DMS79 treated with DMSO at 0.1 percent for 48 hours (cell line): ENCODE measurements at regions not wholly inside any gene's neighbourhood (a gene's known extent, or its start where the extent isn't known, plus 50 kb on each side); places are given as distances from the start of the nearest gene placed in this dataset.
"Not testable (repeated sequence)": the region's sequence is repeated elsewhere in the genome, so short reads cannot be mapped to it uniquely, and the experiment has no call there.

Source experiments
- DNase-seq: peaks from one replicate; lab custom pipeline; 2025; lab: John Stamatoyannopoulos, UW

DNA sequence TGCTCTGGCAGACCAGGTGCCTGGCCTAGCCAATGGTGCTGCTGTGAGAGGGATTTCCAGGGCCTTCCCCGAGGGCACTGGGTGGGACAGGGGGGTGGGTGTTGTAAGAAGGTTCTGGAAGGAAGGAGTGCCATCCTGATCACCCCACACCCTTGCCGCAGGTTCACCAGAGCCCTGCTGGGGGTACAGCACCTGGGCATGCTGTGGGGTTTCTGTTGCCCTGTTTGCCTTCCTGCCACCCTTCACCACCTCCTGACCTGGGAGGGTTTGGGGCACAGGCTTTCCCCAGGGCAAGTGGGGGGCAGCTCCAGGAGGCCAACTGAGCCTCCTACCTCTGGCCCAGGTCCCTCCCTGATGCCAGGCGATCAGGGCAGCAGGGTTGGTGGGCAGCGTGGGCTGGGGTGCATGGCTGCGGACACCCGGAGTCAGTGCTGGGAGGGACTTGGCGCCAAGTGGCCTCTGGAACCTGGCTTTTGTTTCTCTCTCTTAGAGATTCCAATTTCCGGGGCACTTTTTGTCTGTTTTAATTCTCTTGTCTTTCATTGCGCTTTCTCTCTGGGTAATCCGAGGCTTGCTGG lies 318.8 kb downstream of the PTPRU start:
- DNase-seq, result no peak

GRCh38 chr1:29554208-29554778 lies 318.0 kb downstream of the PTPRU start:
- DNase-seq, result no peak

DNA sequence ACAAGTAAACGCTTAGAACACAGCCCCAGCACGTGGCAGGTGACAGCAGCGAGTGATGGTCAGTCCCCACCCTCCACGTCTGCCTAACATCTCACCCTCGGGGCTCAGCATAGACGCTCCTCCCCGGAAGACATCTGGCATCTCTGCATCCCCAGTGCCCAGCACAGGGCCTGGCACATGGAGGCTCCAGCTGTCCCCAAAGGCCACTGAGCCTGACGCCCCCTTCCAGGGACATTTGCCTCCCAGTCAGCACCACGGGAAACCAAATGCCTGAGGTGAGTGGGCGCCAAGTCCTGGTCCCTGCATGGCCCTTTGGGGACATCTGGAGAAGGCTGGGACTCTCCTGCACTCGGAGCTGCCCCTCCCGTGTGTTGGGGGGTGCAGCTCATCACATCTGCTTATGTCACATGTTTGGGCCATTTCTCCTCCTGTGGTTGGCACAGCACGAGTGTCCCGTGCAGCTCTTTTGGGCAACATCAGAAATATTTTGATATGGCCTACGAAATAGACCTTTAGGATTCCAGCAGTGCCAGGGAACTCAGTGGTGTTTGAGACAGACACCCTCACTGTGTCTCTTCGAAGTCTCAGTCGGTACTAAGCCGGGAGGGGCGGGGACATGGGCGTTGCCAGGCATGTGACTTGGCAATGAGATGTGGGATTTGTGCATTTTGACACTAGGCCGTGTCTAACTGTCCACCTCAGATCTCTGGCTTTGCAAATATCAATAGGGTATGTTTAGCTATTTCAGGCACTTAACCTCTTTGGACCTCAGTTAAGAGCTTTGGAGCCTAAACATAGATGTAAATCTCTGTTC lies 315.0 kb downstream of the PTPRU start:
- DNase-seq, result no peak

- DNase-seq, result no peak
These were observed 314.0 kb downstream of the PTPRU start for GRCh38 chr1:29550119-29550841.

DNA sequence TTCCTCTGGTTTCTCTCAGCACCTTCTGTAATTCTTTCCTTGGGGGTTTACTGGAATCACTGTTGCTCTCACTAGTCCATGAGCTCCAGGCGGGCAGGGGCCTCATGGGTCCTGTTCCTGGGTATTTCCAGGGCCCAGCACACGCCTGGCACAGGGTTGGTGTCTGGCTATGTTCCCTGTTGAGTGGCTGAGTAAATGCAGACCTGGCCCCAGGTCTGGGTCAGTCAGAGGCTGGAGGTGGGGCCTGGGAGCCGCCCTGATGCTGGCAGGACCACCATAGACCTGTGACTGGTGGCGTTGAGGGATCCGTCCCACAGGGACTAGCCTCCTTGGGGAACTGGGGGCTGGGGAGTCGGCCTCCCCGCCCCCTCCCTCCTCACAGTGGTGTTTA lies 313.4 kb downstream of the PTPRU start:
- not testable (repeated sequence) for DNase-seq

DNA sequence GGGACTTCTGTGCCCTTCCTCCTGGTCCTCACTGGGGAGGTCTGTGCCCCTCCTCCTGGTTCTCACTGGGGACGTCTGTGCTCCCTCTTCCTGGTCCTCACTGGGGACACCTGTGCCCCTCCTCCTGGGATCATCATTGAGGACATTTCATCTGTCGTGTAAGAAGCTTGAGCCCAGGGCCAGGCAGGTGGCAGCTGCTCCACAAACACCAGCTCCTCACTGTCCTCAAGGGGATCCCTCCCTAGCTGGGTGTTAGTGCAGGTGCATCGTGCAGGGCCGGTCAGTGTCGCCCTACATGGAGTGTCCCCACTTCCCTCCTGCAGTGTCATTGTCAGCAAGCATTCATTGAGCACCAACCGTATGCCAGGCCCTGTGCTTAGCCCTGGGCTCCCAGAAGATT lies 312.7 kb downstream of the PTPRU start:
- DNase-seq, result no peak

DNA sequence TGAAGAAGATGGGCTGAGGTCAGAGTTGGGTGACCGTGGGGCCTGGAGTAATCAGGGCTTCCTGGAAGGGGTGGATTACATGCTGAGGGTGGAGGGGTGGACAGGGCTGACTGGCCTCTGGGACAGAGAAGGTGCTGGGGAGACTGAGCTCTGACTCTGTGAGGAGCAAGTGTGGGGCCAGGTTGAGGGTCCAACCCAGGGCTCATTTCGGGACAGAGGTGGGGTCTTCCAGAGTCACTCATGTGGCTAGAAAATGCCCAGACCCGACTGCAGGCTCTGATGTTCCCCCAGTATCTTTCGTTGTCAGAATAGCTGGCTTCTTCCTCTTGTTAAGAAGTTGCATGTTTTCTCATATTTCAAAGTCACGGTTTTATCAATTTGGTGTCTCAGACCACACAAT lies 311.8 kb downstream of the PTPRU start:
- DNase-seq, result no peak

GRCh38 chr1:29547300-29547699 lies 311.0 kb downstream of the PTPRU start:
- DNase-seq, result no peak

DNA sequence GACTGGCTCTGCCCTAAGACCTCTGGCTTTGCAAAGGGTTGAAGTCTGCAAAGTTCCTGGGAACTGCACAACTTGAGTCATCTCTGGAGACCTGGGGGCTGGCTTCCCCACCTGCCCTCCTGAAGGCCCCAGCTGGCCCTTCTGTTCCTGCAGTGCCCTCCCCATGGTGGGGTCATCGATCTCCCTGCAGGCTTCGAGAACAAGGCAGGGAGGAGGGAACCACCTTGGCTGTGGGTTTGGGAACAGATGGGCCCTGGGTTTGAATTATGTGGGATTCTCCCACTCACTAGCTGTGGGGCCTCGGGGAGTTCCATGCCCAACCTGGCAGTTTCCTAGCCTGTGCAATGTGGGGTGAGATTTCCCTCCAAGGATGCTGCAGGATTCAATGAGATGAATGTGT lies 310.2 kb downstream of the PTPRU start:
- no peak for DNase-seq

DNA sequence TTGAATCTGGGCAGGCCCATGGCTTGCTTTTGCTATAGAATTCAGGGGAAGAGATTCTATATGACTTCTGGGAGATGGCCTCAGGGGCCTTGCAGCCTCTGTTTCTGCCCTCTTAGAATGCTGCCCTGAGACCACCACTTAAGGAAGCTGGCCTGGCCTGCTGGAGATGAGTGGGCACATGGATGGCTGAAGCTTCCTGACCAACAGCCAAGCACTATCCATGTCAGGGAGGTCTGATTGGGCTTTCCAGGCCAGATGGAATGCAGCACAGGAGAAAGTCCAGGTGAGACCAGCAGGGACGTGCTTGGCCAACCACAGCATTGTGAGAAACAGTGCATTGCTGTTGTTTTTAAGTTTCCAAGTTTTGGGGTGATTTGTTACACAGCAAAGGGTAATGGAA lies 308.1 kb downstream of the PTPRU start:
- DNase-seq, result no peak

DNA sequence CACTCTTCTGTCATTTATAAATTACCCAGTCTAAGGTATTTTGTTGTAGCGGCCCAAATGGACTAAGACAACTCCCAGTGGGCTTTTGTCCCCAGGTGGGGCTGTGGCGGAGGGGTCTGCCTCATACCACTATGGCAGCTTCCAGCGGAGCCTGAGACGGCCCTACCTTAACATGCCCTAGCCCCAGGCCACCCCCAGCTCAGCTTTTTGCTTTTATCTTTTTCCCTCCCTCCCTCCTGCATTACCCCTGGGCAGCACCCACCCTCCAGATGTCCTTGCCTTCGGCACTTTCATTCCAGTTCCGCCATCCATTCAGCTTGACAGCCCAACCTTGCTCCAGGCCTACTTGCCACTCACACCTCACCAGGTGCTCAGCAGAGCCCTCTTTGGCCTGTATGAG lies 307.3 kb downstream of the PTPRU start:
- no peak for DNase-seq

DNA sequence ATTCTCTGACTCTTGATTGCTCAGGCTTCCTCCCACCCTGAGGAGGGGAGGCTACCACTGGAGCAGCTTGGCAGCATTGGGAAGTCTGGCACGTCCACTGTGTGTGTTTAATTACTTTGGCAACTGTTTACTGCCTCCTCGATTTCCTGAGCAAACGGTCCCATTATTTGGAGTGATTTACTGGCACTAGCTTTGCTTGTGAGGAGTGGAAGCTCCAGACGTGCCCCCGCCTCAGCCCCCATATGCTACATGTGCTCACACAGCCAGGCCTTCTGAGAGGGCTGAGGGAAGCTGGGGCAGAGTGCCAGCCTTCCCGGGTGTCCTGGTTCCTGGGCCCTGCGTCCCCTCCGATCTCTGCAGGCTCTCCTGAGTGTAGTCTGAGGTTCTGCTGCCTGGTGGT lies 306.2 kb downstream of the PTPRU start:
- no peak for DNase-seq

- DNase-seq, result no peak
These were observed 305.3 kb downstream of the PTPRU start for GRCh38 chr1:29541631-29542030.

DNA sequence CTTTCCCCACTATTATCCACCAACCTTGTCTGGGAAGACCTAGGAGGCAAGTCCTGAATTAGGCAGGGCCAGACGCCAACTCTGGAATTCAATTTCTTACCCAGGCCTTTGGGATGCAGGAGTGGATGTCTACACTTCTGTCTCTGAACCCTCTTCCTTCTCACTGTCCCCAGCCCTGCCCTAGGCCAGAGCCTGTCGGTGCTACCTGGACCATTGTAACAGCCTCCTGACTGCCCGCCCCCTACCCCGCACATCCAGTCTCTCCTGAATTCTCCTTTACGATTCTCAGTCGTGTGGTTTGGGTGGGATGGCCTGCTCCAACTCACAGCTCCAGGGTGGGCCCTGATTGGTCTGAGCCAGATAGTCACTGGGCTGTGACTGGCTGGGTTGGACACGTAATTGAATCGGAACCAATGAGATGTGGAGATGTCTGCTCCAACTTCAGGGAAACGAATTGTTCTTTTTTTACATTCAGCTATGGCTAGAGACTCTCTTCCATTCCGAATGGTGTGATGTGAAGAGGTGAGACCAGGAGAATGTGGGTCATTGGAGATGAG lies 304.6 kb downstream of the PTPRU start:
- no peak for DNase-seq

- no peak for DNase-seq
These were observed 303.6 kb downstream of the PTPRU start for GRCh38 chr1:29539971-29540370.

GRCh38 chr1:29538586-29538985 lies 302.3 kb downstream of the PTPRU start:
- DNase-seq, result no peak

DNA sequence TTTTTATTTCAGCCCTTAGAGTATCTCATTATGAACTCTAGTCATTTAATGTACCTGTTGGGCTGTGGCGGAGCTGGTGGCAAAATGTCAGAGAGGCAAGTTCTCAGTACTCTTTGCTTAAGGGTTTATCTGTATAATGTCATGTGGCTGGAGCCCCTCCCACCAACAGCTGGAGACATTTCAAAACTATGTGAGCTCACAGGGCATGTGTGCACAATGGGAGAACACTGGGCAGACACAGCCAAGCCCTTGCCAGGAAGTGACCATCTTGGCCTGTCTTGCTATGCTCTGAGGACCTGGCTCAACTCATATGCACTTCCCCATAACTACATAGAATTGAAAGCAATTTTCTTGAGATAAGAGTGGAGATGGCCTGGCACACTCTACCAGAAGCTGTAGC lies 296.4 kb downstream of the PTPRU start:
- no peak for DNase-seq

DNA sequence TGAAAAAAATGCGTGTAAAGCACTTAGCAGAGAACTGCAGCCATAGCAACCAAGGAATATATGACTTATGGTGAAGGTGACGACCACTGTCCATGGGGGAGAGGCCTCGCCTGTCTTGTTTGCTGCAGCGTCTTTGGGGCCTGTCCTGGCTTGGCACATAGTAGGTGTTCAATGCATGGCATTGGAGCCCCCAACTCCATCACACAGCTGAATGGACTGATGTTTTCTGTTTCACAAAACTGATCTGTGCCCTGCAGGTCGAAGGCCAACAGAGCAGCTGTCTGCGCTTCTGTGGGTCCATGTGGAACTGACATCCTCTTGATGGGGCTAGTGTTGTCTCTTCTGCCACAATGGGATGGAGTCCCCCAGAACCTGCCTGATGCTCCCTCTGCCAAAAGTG lies 296.0 kb downstream of the PTPRU start:
- no peak for DNase-seq

GRCh38 chr1:29531596-29531995 lies 295.3 kb downstream of the PTPRU start:
- no peak for DNase-seq

DNA sequence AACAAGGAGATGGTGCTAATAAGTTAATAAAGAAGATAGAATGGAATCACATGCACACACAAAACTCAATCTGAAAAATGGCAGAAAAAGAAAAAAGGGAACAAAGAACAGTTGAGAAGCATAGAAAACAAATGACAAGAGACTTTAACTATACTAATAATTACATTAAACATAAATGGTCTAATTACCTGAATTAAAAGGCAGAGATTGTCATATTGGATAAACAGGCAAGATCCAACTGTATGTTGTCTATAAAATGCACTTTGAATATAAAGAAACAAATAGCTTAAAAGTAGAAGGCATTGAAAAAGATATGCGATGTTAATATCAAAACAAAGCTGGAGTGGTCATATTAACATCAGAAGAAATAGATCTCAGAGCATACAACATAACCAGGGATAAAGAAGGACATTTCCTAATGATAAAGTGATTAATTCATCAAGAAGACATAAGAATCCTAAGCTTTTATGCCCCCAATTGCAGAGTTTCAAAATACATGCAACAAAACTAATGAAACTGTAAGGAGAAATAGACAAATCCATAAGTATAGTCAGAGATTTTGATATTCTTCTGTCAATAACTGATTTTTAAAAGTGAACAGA lies 293.5 kb downstream of the PTPRU start:
- no peak for DNase-seq

- no peak for DNase-seq
These were observed 291.1 kb downstream of the PTPRU start for GRCh38 chr1:29527314-29528004.

GRCh38 chr1:29525941-29526340 lies 289.6 kb downstream of the PTPRU start:
- no peak for DNase-seq
